ENCODE measurements at regions not wholly inside any gene's neighbourhood (a gene's known extent, or its start where the extent isn't known, plus 50 kb on each side); places are given as distances from the start of the nearest gene placed in this dataset.

DNA sequence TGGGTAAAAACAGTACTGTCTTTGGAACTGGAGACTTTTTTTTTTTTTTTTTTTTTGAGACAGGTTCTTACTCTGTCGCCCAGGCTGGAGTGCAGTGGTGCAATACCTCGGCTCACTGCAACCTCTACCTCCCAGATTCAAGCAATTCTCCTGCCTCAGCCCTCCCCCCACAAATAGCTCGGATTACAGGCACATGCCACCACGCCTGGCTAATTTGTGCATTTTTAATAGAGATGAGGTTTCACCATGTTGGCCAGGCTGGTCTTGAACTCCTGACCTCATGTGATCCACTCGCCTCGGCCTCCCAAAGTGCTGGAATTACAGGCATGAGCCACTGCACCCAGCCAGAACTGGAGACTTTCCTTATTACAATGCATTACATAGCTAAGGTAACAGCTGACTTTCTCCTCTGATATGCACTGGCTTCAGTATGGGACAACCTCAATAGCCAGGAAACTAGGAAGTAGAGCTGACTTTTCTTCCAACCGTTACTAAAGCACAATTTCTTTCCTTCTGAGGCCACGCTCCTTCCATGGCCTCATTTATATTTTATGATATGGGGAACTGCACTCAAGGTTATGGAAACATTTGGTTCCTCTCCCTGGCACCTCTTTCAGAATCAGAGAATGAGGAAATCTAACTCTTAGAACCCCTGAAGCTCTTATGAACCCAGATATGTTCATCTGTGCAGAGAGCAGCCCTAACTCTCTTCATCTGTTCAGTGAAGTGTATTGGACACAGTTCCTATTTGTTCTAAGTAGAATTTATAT is 53.5 kb upstream of the FAM9B start:
- no peak for DNase-seq (ENCODE audit: low read depth)

DNA sequence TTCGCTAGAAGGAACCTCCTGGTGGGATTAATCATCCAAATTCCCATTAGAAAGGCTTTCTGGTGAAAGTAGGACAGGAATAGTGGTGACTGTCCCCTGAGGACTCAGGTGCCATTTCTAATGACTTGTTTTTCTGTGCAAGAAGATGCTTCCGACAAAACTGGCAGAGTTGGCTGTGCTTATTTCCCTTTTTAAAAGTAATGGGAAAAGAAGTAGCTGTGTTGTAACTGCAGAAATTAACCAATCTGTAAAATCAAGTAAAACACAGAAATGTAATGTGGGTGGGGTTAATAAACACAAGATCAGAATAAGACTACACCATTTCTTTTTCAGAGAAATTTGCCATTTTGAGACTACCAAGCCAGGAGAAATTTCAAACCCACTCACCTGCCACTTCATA is 55.0 kb upstream of the FAM9B start:
- no peak for DNase-seq (ENCODE audit: low read depth)

DNA sequence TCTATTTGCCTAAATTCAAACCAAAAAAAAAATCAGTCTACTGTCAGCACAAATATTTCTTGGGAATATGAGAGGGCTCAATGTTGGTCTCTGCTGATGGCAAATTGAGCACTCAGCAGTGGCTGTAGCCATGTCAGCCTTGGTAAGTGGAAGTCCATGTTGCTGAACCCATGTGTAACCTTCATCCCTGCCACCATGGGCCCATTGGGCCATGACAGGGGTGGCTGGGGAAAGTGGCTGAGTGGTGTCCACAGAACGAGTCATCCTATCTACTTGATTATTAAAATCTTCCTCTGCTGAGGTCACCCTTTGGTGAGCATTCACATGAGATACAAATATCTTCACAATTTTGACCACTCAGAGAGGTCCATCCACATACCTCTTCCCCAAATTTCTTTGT is 56.8 kb upstream of the FAM9B start:
- DNase-seq (ENCODE audit: low read depth): no peak

DNA sequence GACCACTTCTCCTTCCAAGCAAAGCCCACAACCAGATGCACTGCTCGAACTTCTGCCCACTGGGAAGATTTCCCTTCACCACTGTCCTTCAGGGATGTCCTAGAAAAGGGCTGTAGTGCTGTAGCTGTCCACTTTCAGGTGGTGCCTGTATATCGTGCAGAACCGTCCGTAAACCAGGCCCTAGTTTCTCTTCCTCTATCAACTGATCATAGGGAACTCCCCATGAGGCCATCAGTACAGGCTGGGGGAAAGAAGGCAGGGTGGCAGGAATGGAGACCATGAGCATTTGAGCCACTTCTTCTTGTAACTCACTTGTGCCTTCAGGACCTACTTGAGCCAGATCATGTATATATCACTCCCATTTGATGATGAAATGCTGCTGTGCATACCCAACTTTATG is 57.3 kb upstream of the FAM9B start:
- no peak for DNase-seq (ENCODE audit: low read depth)

DNA sequence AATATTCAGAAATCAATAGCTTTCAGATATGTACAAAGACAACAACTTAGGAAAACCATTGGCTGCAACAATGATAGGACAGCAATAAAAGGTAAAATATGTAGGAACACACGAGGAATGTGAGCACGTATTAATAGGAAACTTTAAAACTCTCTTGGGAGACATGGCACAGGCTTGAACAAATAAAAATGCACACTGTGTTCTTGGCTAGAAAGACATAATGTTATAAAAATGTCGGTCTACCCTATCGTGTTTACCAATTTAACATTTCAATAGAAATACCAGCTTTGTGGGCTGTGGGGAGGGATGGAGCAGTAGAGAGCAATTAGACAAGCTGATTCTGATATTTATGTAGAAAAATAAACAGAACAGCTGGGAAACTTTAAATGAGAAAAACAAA is 69.0 kb upstream of the FAM9B start:
- DNase-seq (ENCODE audit: low read depth): no peak

DNA sequence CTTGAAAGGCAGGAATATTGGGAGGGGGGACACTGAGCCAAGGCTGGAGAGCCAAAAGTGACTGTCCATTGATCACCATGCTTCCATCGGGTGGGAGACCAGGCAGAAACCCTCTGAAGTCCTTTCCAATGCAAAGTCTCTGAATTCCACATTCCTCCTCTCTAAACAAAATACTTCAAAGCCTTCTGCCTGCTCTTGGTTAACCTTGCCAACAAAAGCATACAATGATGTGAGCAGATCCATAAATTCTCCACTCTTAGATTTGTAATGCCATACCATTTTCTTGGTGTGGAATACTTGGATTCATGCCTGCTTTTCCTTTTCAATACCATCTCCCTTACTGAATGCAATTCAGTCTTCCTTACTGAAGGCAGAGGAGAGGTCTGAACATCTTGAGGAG is 74.1 kb upstream of the FAM9B start:
- DNase-seq (ENCODE audit: low read depth): no peak

DNA sequence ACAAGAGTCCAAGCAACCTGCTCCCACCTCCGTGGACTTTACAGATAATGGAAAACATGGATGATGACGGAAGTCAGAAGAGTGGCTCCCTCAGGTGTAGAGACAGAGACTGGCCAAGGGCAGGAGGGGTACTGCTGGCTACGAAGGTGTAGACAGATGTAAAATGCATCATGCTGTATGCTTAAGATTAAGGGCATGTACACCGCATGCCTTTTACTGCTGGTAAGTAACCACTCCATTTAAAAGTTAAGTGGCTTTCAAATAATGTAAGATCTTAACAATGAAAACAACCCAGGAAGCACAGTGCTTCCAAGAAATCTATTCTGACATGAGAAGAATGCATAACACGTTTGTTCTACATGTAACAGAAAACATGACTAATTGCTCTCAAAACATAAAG is 76.9 kb upstream of the FAM9B start:
- no peak for DNase-seq (ENCODE audit: low read depth)

DNA sequence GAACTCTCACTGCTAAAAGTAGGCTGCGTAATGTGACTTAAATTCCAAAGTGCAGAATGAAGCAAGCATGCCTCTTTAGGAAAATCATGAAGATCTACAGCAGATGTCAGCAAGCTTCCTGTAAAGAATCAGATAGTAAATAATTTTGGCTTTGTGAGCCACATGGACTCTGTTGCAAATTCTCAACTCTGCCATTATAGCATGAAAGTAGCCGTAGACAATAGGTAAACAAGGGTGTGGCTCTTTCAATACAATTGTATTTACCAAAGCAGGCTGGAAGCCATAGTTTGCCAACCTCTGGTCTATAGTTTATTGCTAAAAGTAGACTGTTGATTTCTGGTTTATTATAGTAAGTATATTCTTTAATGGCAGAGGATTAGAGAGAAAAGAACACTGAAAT is 80.3 kb upstream of the FAM9B start:
- DNase-seq (ENCODE audit: low read depth): no peak

DNA sequence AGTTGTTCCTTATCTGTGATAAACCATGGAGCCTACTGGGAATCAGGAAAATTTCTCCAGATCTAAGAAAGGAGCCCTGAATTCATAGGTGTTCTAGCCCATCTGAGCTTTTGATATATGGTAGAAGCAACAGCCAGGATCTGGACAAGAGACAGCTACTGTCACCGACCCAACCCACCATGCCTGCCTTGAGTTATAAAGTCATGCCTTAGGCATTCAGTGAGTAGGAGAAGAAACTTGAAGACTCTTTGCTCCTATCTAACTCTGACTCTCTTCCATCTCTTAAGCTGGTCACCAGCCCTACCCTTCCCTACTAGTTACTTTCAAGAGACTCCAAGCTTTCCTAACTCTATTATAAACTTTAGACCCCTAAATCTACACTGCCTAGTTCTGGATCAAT is 83.9 kb upstream of the FAM9B start:
- peak; percentile 44 for DNase-seq (ENCODE audit: low read depth)

DNA sequence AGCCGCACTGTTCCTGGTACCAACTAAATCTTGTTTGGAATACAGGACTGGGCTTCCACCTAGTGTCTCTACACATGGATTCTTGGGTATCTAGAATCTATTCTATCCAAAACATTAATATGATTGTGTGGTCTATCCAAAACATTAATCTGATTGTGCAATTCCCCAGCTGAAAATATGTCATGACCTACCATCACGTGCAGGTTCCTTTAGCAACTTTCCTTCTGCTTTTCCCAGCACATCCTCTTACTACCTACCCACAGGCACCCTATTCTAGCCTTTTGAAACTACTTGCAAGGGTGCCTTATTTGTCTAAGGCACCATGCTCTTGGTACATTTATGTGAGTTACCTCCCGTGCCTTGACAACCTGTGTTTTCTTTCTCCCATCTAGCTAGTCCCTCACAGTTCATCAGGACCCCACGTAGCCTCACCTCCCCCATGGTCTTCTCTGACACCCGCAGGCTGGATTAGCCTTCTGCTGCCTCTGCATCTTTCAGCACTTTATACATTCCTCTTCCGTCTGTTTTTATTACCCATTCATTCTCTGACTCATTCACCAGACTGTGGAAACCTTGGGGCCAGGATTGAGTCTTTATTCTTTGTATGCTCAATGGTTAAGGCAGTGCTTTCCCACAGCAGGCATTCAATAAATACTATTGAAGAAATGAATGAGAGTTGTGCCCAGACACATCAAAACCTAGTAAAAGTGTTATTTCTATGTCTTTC is 88.8 kb upstream of the FAM9B start:
- DNase-seq (ENCODE audit: low read depth): peak; percentile 58

DNA sequence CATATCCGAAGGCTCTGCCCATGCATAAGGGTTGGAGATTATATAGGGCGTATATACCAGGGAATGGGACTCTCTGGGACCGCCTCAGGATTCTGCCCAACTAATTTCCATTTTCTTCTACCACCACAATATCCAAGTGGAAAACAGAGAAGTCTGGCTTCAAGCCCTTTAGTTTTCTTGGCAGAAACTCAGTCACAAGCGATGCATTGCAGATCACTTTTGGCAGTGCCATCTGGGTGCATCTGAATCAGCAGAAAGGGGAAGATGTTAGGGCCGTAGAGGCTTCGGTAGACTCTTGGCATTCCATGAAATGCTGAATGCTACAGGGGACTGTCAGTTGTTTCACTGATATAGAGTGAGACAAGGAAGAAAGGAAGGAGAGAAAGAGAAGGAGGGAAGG is 94.1 kb upstream of the FAM9B start:
- DNase-seq (ENCODE audit: low read depth): no peak

DNA sequence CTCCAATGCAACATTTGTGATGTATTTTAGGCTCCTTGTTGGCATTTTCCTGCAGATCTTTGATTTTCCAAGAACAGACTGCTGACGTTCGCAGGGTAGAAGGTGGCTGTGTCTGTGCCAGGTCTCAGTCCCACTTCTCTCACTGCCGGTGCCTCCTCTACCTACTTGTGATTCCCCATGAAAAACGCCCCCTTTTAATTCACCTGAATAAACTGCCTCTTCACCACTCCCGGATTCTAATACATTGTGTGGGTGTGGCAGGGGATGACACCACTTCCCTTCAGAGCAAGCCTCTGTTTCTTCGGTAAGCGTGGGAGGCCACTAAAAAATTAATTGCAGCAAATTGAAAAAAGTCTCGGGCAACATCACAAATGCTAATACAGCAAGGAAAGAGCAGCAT is 96.1 kb upstream of the FAM9B start:
- no peak for DNase-seq (ENCODE audit: low read depth)

DNA sequence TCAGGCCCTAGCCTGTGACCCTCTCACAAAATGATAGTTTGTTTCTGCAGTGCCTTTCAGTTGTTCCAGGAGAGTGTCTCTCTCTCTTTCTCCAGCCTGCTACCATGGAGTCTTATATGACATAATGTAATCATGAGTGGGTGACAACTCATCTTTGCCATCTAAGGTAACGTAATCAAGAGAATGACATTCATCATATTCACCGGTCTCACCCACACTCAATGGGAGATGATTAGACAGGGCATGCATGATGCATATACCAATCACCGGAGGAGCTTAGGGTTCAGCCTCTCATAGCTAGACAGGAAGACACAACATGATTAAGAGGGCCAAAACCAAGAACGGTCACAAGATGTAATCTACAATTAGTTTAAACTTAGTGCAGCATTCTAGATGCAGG is 97.1 kb upstream of the FAM9B start:
- DNase-seq (ENCODE audit: low read depth): peak; percentile 84

DNA sequence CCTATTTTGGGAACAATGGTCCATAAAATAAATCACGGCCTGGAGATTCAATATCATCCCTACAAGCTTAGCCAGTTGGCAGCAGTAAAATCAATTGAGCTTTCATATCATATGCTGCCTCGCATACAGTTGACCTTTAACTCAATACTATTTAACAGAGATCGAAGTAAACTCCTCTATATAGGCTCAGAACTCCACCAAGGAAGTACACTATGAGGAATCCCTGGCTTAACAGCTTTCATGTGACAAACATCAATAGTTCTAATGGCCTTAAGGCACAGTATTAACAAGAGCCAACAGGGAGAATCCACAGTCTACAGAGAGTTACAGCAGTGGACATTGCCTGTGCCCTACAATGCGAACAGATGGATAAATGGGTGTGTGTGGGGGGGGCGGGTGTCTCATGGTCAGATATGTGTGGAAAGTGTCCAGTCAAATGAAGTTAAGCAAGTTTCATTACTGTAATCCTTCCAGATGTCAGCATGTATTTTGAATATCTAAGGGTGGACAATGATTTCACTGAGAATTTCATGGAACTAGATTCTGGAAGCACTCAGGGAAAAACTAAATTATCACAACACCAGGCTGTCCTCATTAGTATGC is 98.2 kb upstream of the FAM9B start:
- no peak for DNase-seq (ENCODE audit: low read depth)

DNA sequence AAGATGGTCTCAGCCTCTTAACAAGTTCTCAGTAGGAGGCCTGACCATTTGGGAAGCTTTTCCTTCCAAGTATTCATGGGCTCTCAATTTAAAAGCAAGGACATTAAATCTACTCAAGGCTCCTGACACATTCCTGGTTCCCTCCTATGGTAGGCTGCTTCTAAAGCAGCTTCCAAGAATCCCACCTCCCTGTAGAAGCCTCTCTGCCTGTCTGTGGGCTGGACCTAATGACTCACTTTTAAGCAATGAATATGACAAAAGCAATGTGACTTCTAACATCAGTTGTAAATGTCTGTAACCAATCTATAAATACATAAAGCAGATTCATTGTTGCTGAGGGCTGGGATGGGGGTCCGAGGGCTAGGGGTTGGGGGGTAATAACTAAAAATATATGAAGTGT is 99.5 kb upstream of the FAM9B start:
- peak; percentile 73 for DNase-seq (ENCODE audit: low read depth)

DNA sequence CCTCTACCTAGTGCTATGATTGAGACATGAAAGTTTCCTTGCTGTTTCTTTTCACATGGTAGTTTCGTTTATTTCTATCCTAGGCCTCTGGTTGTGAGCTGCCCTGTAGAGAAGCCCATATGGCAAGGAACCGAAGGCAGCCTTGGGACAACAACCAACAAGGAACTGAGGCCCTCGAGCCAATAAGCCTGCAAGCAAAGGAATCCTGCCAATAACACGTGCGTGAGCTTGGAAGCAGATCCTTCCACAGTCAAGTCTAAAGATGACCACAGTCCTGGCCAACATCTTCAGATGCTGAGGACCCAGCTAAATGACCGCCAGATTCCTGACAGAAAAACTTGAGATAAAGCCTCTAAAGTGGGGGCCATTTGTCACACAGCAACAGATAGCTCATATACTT is 100.4 kb upstream of the FAM9B start:
- DNase-seq (ENCODE audit: low read depth): no peak

DNA sequence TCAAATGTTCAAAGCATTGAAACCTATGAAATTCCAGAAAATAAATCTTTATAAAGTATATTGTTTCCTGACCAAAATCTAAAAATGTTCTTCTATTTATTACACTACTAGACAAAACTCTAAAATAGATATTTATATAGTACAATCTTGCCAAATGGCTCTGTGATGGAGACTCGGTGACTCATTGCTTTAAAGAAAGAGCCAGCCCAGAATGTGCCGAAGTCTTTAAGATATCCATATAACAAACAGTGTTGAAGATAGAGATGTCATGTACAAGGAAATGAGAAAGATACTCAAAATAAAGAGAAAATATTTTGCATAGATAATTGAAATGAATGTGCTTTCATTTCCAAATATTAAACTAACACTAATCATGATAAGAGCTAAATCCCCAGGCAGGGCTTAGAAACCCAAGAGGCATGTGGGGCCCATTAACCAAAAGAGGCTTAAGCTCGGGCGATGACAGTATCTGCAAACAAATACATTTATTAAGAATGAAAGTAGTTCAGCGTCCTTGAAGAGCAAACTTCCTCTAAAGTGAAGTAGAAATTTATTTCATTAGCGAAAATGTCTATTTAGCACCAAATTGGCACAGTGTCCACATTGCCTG is 102.1 kb upstream of the FAM9B start:
- no peak for DNase-seq (ENCODE audit: low read depth)

DNA sequence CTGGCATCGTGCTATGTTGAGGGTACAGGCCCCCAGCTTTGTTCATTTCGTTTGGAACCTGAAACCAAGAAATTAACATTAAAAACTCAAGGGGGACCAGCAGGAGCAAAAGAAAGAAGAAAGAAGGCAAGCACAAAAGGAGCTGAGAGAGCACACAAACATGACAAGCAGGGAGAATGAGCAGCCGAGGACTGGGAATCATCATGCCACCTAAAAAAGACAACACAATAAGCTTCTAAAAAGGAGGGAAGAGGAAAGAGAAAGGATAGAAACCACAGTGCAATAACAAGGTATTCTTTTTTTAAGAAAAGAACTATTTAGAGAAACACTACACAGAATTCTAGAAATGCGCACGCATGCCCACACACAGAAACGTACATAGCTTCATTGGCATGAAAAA is 103.2 kb upstream of the FAM9B start:
- DNase-seq (ENCODE audit: low read depth): no peak

DNA sequence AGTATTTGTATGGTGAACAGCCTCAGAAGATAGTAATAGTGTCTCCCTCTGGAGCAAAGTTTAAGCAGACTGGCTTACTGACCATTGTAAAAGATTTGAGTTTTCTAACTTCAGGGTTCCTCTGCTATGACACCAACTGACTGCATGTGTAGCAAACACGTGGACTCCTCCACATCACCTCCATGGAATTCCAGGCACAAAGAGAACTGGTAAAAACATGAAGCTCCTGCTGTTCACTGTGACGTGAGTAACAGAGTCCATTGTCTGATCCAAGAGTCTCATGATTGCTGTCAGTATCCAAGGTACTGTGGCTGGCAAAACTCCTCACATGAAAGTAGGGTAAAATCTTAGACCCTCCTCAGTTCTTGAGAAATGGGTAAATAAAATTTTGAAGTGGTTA is 107.6 kb upstream of the FAM9B start:
- DNase-seq (ENCODE audit: low read depth): peak; percentile 74

DNA sequence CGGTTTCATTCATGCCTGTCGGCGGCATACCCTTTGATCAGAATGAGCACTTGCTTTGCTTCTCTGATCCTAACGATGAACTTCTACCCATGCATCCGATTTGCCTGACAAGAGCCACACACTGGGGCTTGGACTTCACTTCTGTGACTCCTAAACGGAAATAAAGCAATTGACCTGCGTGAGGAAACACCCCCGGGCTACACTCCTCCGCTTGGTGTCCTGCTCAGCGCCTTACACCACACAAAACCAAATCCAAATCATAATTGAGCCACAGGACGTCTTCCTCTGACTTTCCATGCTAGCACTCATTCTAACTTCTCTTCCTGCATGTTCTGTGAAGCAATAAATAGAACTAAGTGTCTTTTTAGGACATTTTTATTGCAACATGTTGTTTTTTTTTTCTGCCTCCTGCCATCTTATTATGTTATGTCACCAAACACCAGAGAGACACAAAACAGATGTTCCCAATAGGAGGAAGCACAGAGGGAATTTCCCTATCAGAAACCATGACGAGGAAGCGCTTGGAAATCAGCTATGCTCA is 110.8 kb upstream of the FAM9B start:
- no peak for DNase-seq (ENCODE audit: low read depth)

DNA sequence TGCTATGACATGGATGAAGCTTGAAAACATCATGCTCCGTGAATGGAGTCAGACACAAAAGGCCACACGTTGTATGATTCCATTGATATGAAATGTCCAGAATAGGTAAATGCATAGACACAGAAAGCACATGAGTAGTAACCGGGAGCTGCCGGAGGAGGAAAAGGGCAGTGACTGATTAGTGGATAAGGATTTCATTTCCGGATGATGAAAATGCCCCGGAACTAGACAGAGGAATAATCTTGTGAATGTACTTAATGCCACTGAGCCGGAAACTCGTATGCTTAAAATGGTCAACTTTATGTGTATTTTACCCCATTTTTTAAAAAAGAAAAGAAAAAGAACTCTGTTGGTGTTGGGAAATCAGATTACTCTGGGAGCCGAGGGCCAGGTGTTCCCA is 112.7 kb upstream of the FAM9B start:
- DNase-seq (ENCODE audit: low read depth): no peak

DNA sequence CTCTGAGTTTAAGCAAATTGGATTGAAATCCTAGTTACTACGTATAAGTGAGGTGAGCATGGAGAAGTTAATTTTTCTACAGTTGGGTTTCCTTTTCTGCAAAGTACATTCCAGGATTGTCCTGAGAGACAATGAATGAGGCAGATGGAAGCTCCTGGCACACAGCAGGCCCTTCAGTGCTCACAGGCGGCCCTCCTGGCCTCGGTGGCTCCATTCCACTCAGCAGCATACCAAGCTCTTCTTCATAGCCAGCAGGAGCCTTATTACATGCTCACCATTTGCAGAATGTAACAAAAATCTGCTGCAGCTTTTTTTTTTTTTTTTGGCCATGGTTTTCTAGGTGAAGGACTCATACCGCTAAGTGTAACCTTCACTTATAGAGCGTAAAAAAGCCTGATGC is 113.2 kb upstream of the FAM9B start:
- no peak for DNase-seq (ENCODE audit: low read depth)

DNA sequence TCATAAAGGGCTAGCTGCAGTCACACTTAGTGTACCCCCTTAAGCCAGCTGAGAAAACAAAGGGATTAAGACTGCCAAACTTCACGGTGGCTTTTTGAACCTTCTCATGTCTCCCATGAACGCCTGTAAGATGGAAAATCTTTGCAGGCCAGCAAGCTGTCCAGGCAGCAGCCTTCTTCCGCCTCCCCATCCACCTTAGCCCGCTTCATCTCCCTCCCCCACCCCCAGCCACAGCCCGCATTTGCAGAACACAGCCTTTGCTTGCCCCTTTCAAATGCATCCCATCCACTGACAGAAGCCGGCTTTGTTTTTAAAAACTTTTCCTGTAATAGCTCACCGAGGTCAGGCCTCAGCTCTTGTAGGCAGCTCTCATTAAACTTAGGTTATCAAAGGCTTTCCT is 113.8 kb upstream of the FAM9B start:
- no peak for DNase-seq (ENCODE audit: low read depth)
